GM23248 (cell line): ENCODE measurements at regions not wholly inside any gene's neighbourhood (a gene's known extent, or its start where the extent isn't known, plus 50 kb on each side); places are given as distances from the start of the nearest gene placed in this dataset.

Source experiments
- EZH2 ChIP-seq: fragments of 200-600 bp; sonication (generic); IDR thresholded peaks from 2 replicates; pipeline ENCODE4 v1.6.1; 2018; ENCODE audit warnings: antibody characterized with exemption, mild to moderate bottlenecking; ENCODE audit not compliant: insufficient read depth, poor library complexity, severe bottlenecking
- EZH2phosphoT487 ChIP-seq: fragments of 200-600 bp; sonication (generic); IDR thresholded peaks from 2 replicates; pipeline ENCODE4 v1.6.1; 2018; ENCODE audit warnings: antibody characterized with exemption, moderate library complexity, mild to moderate bottlenecking, low read depth; ENCODE audit not compliant: insufficient read depth

DNA sequence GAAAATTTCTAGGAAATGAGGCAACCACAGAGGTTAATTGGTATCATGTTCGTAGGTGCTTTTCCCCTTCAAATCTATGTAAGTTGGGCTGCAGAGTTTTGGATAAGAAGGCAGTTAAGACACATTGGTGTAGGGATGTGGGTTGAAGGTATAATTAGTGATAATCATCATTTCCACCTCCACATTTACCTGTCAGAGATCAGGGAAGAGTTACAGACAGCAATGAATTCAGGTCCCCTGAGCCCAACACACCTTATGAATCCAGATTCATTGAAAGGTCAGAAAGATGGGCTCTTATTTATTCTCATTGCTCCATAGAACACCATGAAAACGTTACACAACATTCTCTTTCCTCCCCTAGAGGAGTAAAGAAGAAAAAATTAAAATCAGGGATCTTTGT lies 308.7 kb downstream of the C11orf87 start:
- no peak for TF ChIP-seq EZH2phosphoT487
- TF ChIP-seq EZH2, result no peak
